Left cardiac atrium (tissue), 4 donors: ENCODE measurements at regions not wholly inside any gene's neighbourhood (a gene's known extent, or its start where the extent isn't known, plus 50 kb on each side); places are given as distances from the start of the nearest gene placed in this dataset.
A peak's percentile ranks its signal among the peaks of the same experiment; 100 is the strongest.
"Not testable (repeated sequence)": the region's sequence is repeated elsewhere in the genome, so short reads cannot be mapped to it uniquely, and the experiment has no call there.

Experiments
- ATAC-seq, 2 donors: fragments of 200-7000 bp; cut with Tn5 transposase; one replicate each; pipeline ENCODE4 v1.9.1; 2020; ENCODE audit warnings: mild to moderate bottlenecking in 2 of 2, moderate library complexity in 2 of 2
- DNase-seq: peaks from one replicate; pipeline ENCODE4 v3.0.0-alpha.2; 2020
- intact Hi-C, 2 donors: fragments of 100-400 bp; cut with DNase I; formaldehyde crosslinking; loops; one replicate each; pipeline versions ENCODE4 v1.14.1 to v1.15.1; 2022 to 2023
- donor health status: DM: no; HTN: yes; CAD: no.
- donor health status: DM: no; HTN: yes; CAD: no; lungs with severe emphysema.
- donor health status: DM: yes; HTN: yes; CAD: no.
- donor health status: Dilated cardiomyopathy.

DNA sequence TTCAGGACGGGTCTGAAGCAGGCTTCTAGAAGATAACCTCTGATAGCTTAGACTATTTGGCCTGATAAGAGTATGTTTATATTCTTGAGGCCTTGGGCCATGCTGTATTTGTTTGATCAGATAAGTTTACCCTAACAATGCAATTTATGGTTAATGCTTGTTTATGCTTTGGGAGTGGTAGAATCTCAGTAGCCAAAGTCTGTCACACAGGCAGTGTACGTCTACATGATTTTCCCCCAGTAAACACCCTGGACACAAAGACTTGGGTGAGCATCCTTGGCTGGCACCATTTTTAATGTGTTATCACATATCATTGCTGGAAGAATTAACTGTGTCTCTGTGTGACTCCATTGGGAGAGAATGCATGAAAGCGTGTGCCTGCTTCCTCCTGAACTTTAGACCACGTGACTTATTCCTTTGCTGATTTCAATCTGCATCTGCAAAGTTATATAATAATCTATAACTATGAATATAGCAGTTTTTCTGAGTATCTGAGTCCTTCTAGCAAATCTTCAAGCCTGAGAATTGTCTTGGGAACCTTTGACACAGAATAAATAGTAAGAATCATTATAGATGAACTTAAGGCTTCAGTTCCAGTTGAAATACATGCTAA, 172.4 kb downstream of the CASP12 start:
- no peak for DNase-seq
- intact Hi-C loops: no loop called here
- ATAC-seq: no peak

DNA sequence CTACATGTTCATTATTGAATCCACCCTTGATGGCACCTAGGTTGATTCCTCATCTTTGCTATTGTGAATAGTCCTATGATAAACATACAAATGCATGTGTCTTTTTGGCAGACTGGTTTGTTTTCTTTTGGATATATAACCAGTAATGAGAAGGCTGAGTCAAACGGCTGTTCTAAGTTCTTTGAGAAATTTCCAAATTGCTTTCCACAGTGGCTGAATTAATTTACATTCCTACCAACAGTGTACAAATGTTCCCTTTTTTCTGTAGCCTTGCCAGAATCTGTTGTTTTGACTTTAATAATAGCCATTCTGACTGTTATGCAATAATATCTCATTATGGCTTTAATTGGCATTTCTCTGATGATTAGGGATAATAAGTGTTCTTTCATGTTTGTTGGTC, 184.9 kb downstream of the CASP12 start:
- intact Hi-C loops: no loop called here

DNA sequence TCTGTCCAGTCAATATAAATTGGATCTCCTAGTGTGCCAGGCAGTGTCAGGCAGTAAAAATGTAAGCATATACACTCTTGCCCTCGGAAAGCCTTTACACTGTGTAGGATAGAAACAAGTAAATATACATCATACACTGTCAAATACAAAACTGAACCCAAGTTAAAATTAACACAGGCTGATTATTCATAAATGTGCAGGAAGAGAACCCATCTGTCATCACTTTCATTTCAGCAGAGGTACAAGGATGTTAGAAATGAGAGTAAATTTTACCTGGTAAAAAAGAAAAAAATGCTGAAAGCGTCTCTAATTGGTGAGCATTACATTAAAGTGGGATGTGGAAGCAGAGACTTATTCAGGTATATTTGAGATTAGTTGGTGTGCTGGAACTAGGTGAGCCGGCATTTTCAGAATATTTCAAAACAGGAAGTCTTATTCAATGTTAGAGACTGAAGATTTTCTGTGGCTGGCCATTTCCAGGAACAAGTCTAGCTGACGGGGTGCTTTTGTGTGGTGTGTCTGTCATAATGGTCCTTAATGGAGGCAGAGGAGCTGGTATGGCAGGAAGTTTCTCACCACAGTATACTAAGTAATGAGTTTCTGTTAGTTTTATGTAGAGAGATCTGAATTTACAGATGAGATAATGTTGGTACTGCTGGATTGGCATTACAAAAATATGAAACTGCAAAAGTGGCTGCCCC, 192.6 kb downstream of the CASP12 start:
- DNase-seq (peak; percentile 18), ATAC-seq (peak; percentile 88 to 91)
- intact Hi-C loops: no loop called here

More for the DNA sequence above, 184.9 kb downstream of the CASP12 start:
- no peak for ATAC-seq
- DNase-seq: no peak

DNA sequence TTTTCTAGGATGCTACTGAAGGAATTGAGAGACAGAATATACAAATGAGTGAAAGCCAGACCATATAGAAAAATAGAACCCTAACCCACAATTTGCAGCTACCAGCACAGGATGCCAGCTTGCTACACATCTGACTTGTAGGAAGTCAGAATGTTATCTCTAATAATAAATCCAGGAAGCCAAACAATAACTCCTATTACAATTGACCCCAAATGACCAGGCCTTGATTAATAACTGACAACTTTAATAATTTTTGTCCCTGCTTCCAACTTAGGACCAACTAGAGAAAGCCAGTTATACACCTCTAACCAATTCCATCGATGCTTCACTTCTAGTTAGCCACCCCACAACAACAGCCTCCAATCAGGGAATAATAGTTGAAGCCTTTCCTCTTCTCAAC, 193.4 kb downstream of the CASP12 start:
- intact Hi-C loops: no loop called here
- no peak for DNase-seq
- no peak for ATAC-seq

DNA sequence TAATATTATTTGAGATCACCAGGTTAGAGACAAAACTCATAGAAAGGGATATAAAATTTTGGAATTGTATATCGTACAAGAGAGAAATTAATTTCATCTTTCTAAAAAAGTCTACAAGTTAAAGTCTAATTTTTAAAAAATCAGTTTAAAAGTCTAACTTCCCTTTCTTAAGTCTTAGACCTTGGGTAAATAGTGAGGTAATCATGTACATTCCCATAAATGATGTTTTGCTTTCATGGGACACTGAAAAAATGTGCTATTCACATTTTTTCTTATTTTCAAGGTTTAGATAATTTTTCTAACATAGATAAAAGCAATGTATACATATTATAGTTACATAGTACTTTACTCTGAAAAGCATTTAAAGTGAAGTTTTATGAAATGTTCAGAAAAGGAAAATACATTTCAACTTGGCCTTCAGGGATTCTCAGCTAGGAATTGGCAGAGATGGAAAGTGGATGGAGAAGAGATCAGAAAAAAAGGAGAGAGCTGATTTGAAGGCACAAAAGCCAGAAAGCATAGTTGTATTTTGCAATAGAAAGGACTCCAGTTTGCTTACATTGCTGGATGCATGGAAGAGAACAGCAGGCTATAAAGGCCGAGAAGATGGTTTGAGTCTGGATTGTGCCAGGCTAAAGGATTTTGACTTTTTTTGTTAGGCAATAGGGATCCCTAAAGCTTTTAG, 194.0 kb downstream of the CASP12 start:
- ATAC-seq: no peak
- no peak for DNase-seq
- intact Hi-C loops: no loop called here

DNA sequence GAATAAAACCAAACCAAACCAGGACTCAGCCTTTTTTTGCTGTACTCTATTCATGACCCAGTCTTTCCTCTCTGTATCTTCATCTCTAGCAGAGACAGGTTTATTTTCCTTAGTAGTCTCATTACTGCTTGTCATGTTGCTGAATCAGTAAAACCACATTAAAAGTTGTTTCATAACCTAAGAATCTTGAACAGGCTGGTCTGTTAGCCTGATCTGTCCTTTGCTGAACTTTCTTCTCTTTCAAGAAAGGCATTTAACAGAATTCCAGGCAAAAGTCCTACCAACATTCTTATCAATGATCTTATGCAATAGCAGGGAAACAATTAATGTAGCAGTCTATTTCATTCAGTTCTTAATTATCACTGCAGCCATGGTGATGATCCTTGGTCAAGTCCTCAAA, 197.7 kb downstream of the CASP12 start:
- intact Hi-C loops: no loop called here
- peak; percentile 63 to 82 for ATAC-seq

DNA sequence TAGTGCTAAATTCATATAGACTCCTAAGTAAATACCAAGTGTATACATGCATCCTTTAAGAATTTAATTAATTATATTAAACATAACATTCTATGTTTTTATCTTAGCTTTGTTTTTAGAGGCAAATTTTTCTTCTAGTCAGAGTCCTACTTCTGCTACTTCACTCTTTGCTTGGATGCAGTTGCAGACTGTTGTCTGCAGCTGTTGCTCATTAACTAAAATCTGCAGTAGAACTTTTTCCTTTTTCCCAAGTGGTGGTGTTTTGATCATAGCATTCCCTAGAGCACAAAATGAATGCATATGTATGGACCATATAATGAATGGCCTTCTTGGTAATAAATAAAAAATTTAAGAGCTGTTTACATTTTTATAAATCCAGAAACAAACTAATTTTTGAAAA, 198.3 kb downstream of the CASP12 start:
- ATAC-seq (no peak), DNase-seq (no peak)
- intact Hi-C loops: no loop called here

More for the DNA sequence above, 197.7 kb downstream of the CASP12 start:
- DNase-seq: no peak

DNA sequence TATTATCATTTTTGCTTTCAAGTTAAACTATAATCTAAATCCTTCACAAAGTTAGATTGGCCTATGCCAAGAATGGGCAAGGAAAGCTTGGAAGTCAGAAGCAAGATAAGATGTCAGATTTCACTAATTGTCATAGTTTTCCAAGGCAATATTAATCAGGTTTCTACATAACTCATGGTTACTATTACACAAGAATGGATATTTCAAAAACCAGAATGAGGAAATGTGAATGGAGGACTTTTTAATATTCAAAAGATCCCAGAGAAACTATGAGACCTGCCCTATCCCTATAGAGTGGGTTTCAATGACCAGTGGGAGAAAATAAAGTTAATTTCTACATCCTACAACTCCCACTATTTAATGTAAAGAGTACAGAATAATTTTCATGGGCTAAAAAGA, 203.2 kb downstream of the CASP12 start:
- DNase-seq (no peak), ATAC-seq (no peak)
- intact Hi-C loops: no loop called here

DNA sequence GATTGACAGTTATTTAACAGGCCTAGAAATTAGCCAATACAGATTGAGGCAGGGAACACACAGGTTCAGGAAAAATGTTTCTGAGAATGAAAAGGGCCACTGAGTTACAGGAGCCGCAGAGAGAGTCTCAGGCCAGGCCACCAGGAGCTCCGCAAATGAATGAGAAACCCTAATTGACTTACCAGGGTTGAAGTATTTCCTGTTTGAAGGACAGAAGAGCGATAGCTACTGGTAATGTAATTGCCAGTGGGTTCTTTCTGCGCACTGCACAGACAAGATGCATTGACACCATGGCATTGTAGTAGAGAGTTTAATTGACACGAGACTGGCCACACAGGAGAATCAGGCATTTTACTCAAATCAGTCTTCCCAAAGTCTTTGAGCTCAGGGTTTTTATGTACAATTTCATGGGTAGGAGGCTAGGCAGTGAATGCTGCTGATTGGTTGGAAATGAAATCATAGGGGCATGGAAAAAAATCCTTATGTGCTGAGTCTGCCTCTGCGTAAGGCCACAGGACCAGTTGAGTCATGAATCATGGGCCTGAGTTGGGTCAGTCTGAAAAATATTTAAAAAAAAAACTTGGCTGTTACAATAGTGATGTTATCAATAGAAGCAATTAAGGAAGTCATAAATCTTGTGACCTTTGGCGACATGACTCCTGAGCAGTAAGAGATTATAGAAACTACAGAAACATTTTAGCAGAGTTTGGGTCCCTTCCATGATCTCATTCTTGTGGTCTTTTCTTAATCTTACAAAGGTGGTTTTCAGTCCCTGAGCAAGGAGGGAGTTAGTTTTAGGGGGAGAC, 203.8 kb downstream of the CASP12 start:
- intact Hi-C loops: no loop called here
- DNase-seq (no peak), ATAC-seq (no peak)

DNA sequence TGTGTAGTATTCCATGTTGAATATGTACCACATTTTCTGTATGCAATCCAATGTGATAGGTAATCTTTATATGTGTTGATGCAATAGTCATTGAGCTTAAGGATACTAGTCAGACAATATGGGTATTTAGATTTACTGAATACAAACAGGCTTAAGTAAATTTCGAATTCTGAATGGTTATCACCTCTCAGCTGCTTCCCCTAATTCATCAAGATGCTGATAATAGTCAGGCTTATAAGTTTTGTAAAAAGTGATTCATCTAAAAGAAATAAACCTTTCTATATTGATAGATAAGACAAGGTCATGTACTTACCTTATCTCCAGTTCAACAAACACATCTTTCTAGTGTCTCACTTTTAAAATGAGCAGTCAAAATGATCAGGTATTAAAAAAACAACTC, 205.5 kb downstream of the CASP12 start:
- ATAC-seq (no peak), DNase-seq (no peak)
- intact Hi-C loops: no loop called here

DNA sequence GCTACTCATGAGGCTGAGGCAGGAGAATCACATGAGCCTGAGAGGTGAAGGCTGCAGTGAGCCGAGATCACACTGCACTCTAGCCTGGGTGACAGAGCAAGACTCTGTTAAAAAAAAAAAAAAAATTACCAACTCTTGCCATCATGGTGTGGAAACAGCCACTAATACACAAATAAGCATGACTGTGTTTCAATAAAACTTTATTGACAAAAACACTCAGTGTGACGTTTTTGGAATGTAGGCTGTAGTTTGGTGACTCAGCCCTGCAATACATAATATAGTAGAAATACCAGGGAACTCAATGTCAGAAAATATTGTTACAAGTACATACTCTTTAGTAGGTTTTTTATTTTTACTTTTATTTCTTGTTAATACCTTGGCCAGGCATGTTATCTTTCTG, 207.1 kb downstream of the CASP12 start:
- DNase-seq: no peak
- intact Hi-C loops: no loop called here
- no peak for ATAC-seq

DNA sequence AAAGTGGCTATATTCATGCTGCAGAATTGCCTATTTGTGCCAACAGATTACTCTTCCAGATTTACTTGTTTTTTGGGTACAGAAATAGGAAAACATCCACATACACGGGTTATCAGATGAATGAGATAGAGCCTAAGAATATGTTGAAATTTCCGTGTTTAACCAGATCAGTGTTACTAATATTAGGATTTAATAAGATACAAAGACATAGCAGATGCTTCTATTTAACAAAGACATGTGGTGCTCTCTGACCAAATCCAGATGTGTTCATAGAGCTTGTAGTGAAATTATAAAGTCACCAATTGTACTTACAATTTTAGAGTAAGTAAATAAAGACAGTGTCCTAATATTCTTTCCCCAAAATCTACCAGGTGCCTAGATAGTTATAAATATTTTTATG, 208.0 kb downstream of the CASP12 start:
- ATAC-seq (no peak), DNase-seq (no peak)
- intact Hi-C loops: no loop called here

DNA sequence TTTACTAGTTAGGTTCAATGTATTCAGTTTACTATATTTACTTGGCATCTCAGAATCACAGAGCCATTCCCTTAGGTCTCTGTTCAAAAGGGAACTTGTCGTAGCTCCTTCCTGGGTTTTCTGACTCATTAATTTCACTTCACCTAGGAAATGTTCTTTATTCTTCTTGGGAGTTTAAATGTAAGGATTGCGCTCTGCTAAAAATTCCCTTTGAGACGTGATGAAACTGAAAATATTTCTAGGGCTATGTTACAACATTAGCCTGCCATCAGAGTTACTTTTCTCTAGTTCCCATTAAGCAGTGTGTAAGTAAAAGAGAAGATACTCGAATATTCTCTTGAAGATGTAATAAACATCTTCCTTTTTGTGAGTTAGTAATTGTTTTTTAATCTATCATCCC, 209.5 kb downstream of the CASP12 start:
- intact Hi-C loops: no loop called here
- no peak for ATAC-seq

DNA sequence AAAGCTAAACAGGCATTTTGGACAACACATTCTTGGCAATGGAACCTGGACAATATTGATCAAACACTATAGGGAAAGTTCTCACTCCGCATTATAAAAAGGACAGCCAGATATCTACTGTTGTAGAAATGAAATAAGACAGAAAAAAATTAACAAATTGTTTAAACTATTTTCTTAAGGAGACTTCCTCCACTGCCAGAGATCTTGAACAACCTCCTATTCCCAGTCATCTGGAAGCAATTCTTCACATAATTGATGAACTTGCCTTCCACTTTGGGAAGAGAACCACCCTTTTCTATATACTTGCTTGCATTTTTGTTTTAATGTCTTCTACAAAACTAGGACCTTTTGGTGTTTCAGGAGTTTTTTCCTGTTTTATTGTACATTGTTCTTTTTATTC, 216.1 kb downstream of the CASP12 start:
- no peak for ATAC-seq
- intact Hi-C loops: no loop called here
- DNase-seq: no peak

More for the DNA sequence above, 209.5 kb downstream of the CASP12 start:
- DNase-seq: no peak

DNA sequence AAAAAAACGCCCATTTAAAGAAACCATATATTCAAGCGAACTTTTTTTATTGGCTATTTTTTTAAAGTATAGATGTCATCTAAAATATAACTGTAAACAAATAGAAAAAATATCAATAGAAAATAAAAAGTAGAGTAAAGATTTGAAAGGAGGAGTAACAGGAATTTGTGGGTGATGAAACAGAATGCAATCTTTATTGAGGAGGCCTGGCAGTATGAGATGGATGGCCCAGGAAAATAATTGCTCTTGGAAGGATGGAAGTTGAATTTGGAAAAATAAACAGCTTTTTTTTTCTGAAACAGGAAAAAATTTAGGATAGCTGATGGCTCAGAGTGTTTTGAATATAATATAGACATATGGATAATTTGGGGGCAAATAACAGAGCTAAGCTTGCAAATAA, 219.0 kb downstream of the CASP12 start:
- intact Hi-C loops: no loop called here
- no peak for ATAC-seq

DNA sequence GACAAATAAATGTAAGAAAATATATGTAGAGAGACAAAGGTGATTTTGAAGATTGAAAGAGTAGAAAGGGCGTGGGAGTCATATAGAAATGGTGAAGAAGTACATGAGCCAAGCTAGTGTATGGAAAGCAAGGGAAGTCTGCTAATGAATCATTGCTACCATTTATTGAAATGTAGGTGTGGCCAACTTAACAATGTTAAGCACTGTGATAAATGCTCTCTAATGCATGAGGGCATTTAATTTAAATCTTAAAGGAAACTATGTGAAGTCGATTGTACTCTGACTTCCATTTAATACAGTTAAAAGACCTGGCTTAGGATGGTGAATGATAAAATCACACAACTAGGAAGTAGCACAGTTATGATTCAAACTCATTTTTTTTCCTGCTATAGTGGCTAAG, 219.9 kb downstream of the CASP12 start:
- DNase-seq: no peak
- intact Hi-C loops: no loop called here
- no peak for ATAC-seq

More for the DNA sequence above, 219.0 kb downstream of the CASP12 start:
- DNase-seq: no peak

DNA sequence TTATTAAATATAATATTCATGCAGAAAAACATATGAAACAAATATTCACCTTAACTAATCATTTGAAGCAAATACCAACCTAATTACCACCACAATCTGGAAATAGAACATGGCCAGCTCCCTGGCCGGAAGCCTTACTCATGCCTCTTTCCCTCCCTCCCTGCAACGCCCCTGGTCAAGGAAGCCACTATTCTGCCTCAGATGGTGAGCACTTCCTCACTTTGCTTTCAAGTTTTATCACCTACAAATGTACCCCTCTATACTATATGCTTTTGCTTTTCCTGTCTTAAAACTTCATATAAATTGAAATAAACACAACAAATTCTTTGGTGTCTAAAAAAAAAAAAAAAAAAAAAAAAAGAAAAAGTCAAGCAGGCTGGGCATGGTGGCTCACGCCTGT, 221.2 kb downstream of the CASP12 start:
- intact Hi-C loops, DNase-seq, ATAC-seq: not testable (repeated sequence)

DNA sequence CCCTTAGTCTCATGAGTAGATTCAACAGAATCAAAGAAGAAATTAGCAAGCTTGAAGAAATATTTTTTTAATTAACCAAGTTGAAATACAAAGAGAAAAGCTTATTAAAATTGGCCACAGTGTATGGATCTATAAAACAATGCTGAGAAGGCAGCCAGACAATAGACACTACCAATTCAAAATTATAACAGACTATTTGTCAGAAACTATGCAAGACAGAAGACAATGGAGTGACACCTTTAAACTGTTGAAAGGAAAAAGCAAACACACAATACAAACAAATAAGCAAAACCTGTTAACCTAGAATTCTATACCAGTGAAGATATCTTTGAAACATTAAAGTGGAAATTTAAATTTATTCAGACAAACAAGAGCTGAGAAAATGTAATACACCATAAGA, 225.4 kb downstream of the CASP12 start:
- DNase-seq (no peak), ATAC-seq (no peak)
- intact Hi-C loops: no loop called here

DNA sequence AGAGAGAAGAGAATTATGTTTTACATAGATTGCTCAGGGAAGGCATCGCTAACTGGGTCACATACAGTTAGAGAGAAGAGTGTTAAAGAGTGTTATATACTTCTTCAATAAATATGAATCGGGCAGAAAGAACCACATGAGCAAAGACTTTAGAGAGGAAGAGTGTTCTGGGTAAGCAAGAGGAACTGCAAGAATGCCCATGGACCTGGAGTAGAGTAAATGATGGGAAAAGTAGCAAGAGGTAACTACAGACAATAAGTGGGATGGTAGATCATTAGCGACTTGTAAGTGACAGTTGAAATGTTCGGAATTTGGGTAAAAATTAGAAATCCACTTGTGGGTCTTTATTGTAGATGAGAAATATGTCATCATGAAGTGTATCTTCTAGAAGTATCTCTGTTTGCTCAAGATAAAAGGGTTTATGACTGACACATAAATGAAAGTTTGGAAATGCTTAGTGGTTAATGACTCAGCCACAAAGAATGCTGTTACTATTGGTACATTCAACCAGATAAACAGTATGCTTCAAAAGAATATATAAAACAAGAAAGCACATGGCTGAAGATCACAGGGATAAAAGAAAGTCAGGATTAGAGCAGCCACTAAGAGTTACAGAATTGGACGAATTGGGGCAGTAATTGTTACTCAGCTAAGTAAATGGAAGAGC, 229.3 kb downstream of the CASP12 start:
- peak in 1 of 2 donors; percentile 80 for ATAC-seq
- DNase-seq: no peak
- intact Hi-C loops: no loop called here
